ENCODE measurements at regions not wholly inside any gene's neighbourhood (a gene's known extent, or its start where the extent isn't known, plus 50 kb on each side); places are given as distances from the start of the nearest gene placed in this dataset.

GRCh38 chr3:132378-132777 is 64.2 kb upstream of the CHL1 start:
- TF ChIP-seq POLR2AphosphoS5 (IDR thresholded peaks at IDR 0.05; ENCODE audit: insufficient read depth in 1 of 2, low read depth in 1 of 2), result no peak
- TF ChIP-seq CTCF (IDR thresholded peaks at IDR 0.05), result no peak
- TF ChIP-seq POLR2A (IDR thresholded peaks at IDR 0.05), result no peak
- no peaks in the 10 kb centered on the region for H3K36me3 ChIP-seq

GRCh38 chr3:132904-133303 is 63.7 kb upstream of the CHL1 start:
- H3K9me3 ChIP-seq, result no peaks in the 10 kb centered on the region
- intact Hi-C loops (cut with DNase I), result no loop called here
- H3K27me3 ChIP-seq, result no peaks in the 10 kb centered on the region
- H3K36me3 ChIP-seq, result no peaks in the 10 kb centered on the region
- no peak overlapping the region for H3K4me3 ChIP-seq
- H3K4me1 ChIP-seq, result no peaks in the 10 kb centered on the region
- TF ChIP-seq CTCF (IDR thresholded peaks at IDR 0.05) (no peak), POLR2A (IDR thresholded peaks at IDR 0.05) (no peak), POLR2AphosphoS5 (IDR thresholded peaks at IDR 0.05; ENCODE audit: insufficient read depth in 1 of 2, low read depth in 1 of 2) (no peak)
- DNase-seq (ENCODE audit: extremely low spot score in 2 of 2), result no peak
- H3K27ac ChIP-seq, result no peak overlapping the region

More at GRCh38 chr3:132378-132777, 64.2 kb upstream of the CHL1 start:
- DNase-seq (ENCODE audit: extremely low spot score in 2 of 2), result no peak
- no peaks in the 10 kb centered on the region for H3K9me3 ChIP-seq
- no peak overlapping the region for H3K27ac ChIP-seq
- no peaks in the 10 kb centered on the region for H3K27me3 ChIP-seq
- intact Hi-C loops (cut with DNase I), result no loop called here
- H3K4me1 ChIP-seq, result no peaks in the 10 kb centered on the region
- no peak overlapping the region for H3K4me3 ChIP-seq

- DNase-seq (ENCODE audit: extremely low spot score in 2 of 2), result no peak
- Histone ChIP-seq H3K4me3 (no peak overlapping the region), H3K4me1 (no peaks in the 10 kb centered on the region), H3K9me3 (no peaks in the 10 kb centered on the region), H3K27me3 (no peaks in the 10 kb centered on the region), H3K36me3 (no peaks in the 10 kb centered on the region), H3K27ac (no peak overlapping the region)
- intact Hi-C loops (cut with DNase I), result no loop called here
- TF ChIP-seq POLR2AphosphoS5 (IDR thresholded peaks at IDR 0.05; ENCODE audit: insufficient read depth in 1 of 2, low read depth in 1 of 2) (no peak), CTCF (IDR thresholded peaks at IDR 0.05) (no peak), POLR2A (IDR thresholded peaks at IDR 0.05) (no peak)
Observed at GRCh38 chr3:140748-141330, 55.7 kb upstream of the CHL1 start.

Data from vagina (tissue), 2 donors.